HuH-7 (cell line): ENCODE measurements at regions not wholly inside any gene's neighbourhood (a gene's known extent, or its start where the extent isn't known, plus 50 kb on each side); places are given as distances from the start of the nearest gene placed in this dataset.
A peak's percentile ranks its signal among the peaks of the same experiment; 100 is the strongest.
"Not testable (repeated sequence)": the region's sequence is repeated elsewhere in the genome, so short reads cannot be mapped to it uniquely, and the experiment has no call there.

Experiments used
- DNase-seq: peaks from one replicate; pipeline ENCODE4 v3.0.0; 2011; ENCODE audit warnings: low spot score

- no peak for DNase-seq
These were observed 428.4 kb downstream of the KCNJ2 start for GRCh38 chr17:70597774-70598173.

- no peak for DNase-seq
These were observed 429.9 kb downstream of the KCNJ2 start for GRCh38 chr17:70599198-70599597.

DNA sequence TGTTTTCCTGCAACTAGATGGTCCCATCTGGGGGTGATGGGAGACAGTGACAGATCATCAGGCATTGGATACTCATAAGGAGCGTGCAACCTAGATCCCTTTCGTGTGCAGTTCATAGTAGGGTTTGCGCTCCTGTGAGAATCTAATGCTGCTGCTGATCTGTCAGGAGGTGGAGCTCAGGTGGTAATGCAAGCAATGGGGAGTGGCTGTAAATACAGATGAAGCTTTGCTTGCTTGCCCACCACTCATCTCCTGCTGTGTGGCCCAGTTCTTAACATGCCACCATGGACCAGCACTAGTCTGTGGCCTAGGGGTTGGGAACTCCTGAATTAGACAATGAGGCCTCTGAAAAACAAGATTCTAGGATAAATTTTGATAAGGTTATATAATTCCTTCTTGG lies 430.6 kb downstream of the KCNJ2 start:
- DNase-seq, result not testable (repeated sequence)

- no peak for DNase-seq
These were observed 433.9 kb downstream of the KCNJ2 start for GRCh38 chr17:70603226-70603625.

- DNase-seq, result peak; percentile 12
These were observed 435.5 kb downstream of the KCNJ2 start for GRCh38 chr17:70604854-70605253.

- no peak for DNase-seq
These were observed 436.8 kb downstream of the KCNJ2 start for GRCh38 chr17:70606086-70606485.

DNA sequence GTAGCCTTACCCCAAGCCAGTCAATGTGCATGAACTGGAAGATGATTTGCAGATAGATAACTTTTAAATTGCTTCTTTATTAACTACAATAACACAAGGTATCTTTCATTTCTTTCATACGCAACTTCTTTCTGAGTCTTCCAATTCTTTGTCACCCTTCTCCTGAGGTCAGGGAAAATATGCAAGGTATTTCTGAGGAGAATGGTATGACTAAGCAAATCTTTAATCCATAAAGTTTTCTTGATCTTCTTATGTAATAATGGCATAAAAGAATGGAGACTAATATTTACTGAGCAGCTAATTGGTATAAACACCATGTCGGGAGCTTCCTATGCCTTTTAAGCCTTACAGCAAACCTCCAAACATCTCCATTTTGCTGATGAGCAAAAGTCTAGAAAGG lies 438.9 kb downstream of the KCNJ2 start:
- no peak for DNase-seq

DNA sequence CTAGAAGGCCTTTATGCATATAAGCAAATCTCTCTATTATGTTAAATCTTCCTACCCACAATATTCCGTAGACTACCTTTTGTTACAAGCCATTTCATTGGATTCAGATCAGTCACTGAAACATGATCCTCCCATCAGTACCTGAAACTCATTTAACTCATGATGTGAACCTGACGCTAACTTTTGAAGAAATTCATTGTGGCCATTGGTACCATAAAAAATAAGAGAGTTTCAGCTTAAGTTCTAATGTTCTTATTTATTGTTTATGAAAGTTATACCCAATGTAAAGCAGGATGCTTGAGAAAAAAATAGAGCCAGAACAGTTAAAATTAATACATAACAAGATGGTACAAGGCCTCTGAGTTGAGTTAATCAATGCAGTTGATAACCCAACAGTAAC lies 439.6 kb downstream of the KCNJ2 start:
- no peak for DNase-seq

GRCh38 chr17:70609566-70609965 lies 440.2 kb downstream of the KCNJ2 start:
- DNase-seq, result no peak

- no peak for DNase-seq
These were observed 440.8 kb downstream of the KCNJ2 start for GRCh38 chr17:70610161-70610560.

- no peak for DNase-seq
These were observed 444.3 kb downstream of the KCNJ2 start for GRCh38 chr17:70613681-70614080.

GRCh38 chr17:70615831-70616230 lies 446.5 kb downstream of the KCNJ2 start:
- no peak for DNase-seq

DNA sequence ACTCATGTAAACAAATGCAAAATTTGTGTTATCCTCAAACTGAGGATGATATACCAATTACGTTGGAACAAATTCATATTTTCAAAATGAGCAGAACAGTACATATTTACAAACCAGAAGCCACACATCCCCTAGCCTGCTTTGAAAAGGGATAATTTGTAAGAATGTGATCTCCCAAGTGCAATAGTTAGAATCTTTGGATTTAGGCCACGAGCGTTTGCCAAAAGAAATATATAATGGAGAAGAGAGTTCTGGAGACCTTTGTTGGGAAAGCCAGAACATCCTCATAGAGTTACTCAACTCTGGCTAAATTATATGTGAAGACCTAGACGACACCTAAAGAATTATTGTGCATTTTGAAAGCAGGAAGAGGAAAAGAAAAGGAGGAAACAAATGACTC lies 449.3 kb downstream of the KCNJ2 start:
- DNase-seq, result no peak

- no peak for DNase-seq
These were observed 452.2 kb downstream of the KCNJ2 start for GRCh38 chr17:70621566-70621965.

GRCh38 chr17:70622368-70623260 lies 453.3 kb downstream of the KCNJ2 start:
- peak; percentile 50 for DNase-seq

- DNase-seq, result no peak
These were observed 454.9 kb downstream of the KCNJ2 start for GRCh38 chr17:70624211-70624610.

DNA sequence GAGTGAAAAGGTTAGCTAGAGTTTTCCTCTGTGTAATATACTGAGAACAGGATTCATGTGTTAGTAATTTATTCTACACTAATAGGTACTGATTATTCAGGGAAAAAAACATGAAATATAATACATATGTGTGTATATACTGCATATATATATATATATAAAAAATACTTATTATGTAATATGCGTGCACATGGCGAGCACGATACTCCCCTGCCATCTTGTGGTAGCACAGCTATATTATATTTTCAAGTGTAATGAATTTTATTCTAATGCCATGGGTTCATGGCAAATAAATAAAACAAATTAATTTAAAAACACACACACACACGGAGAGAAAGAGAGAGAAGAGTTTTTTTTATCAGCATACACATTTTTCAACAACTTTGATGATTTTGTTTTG lies 460.6 kb downstream of the KCNJ2 start:
- DNase-seq, result no peak

GRCh38 chr17:70636517-70637133 lies 467.3 kb downstream of the KCNJ2 start:
- peak; percentile 37 for DNase-seq

DNA sequence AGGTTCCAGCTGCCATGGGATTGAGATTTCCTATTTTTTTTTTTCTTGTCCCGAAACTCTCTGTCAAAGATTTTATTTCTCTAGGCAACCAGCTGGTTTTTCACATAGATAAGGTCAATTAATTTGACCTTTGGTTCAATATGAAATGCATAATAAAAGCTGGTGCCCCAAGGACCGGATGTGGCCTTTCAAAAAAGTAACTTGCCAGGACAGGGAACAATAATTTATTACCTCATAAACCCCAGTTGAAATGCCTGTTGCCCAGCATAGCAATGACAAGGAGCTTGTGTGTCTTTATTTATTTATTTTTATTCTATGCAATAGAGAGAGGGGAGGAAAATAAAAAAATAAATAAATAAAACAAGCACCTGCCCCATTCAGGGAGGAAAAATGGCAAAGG lies 472.7 kb downstream of the KCNJ2 start:
- DNase-seq, result no peak

DNA sequence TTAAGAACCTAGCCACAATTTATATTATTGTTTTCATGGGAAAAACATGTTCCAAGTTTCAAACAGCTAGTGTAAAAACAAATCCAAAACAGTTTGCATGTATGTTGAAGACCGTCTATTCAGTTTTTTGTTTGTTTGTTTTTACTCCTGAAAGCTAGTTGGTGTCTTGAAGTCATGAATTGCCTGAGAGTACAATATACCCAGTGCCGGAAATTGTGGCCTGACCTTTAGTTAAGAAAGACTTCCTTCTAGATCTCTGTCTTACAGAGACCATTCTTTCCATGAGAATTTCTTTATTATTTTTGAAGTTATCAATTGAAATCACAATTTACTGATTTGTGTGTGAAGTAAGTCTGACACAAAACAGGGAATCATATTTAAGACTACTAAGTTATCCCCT lies 474.8 kb downstream of the KCNJ2 start:
- no peak for DNase-seq

- no peak for DNase-seq
These were observed 477.3 kb downstream of the KCNJ2 start for GRCh38 chr17:70646673-70647072.

DNA sequence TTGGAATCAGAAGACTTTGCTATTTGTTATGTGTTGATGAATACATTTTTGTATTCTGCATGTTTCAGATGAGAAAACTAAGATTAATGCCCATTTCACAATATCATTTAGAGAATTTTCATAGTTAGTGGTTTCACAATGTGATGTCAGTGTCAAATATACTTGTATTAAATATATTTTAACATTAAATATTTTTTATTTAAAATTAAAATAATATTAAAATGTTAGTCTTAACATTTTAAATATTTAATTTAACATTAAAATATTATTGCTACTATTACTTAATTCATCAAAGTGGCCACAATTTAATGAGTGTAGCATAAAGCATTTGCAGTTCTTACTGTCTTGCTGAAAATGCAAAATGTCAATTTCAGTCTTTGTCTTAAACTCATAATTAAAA lies 478.8 kb downstream of the KCNJ2 start:
- no peak for DNase-seq

DNA sequence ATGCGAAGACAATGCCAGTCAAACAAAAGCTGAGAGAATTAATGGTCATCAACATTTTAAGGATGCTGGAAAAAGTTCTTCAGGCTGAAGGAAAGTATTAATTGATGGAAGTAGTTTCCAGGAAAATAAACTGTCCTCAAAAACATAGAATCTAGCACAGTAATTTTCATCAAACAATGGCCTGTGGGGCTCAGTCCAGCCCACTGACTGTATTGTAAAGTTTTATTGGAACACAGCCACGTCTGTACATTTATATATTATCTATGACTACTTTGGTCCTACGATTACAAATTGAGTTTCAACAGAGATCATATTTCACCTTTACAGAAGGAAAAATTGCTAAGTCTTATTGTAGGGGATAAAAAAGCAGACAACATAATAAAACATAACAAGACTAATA lies 484.5 kb downstream of the KCNJ2 start:
- no peak for DNase-seq

- no peak for DNase-seq
These were observed 485.4 kb downstream of the KCNJ2 start for GRCh38 chr17:70654706-70655105.
